GM12878 (cell line): ENCODE measurements at regions not wholly inside any gene's neighbourhood (a gene's known extent, or its start where the extent isn't known, plus 50 kb on each side); places are given as distances from the start of the nearest gene placed in this dataset.

Experiments used
- ATAC-seq: fragments of 200-7000 bp; cut with Tn5 transposase; 3 replicates; pipeline ENCODE4 v1.9.1; 2020; ENCODE audit warnings: mild to moderate bottlenecking, moderate library complexity
- BruUV-seq: library from RNA; stranded (reverse); fragments of 400-500 nt; replicated peaks from 2 replicates; lab custom pipeline; 2021; lab: Mats Ljungman, UMichigan
- CTCF ChIA-PET: fragments of 300-600 bp; sonication (Branson Sonifier 250); formaldehyde crosslinking; extraction: SDS; loops from one replicate; lab custom pipeline; 2021; ENCODE audit warnings: inconsistent platforms; lab: Yijun Ruan, JAX
- POLR2A ChIA-PET: fragments of 350-600 bp; formaldehyde crosslinking; extraction: SDS; loops from one replicate; lab custom pipeline; 2021; ENCODE audit warnings: inconsistent platforms; lab: Charles Lee
- RAD21 ChIA-PET: fragments of 300-600 bp; sonication (Branson Sonifier 250); formaldehyde crosslinking; loops from one replicate; lab custom pipeline; 2023; ENCODE audit warnings: antibody characterized with exemption; ENCODE audit not compliant: unreplicated experiment; lab: Charles Lee
- SMC1A ChIA-PET: fragments of 300-600 bp; sonication (Branson Sonifier 250); formaldehyde crosslinking; loops from one replicate; lab custom pipeline; 2023; ENCODE audit not compliant: unreplicated experiment, uncharacterized antibody; lab: Charles Lee
- DNase-seq: peaks from one replicate; pipeline ENCODE4 v3.0.0-alpha.2; 2011; ENCODE audit warnings: low read depth, low spot score
- FAIRE-seq: peaks from 3 replicates; lab custom pipeline; 2011; peaks lifted over from hg19 to GRCh38; lab: Jason Lieb, UNC
- H2AFZ ChIP-seq: 2 replicates; pipeline ENCODE4 v1.6.0; 2011; ENCODE audit warnings: low read depth, low read length, control low read depth; ENCODE audit not compliant: control insufficient read depth
- H3K27ac ChIP-seq: 2 replicates; pipeline ENCODE4 v1.5.1; 2011; ENCODE audit warnings: control low read depth; ENCODE audit not compliant: control insufficient read depth, insufficient read depth
- H3K27me3 ChIP-seq, 2 experiments: replicated peaks in 1 of 2; 2 replicates each; pipeline versions ENCODE4 v1.6.0 to v1.6.1; 2011; ENCODE audit warnings: low read length in 1 of 2; ENCODE audit not compliant: control insufficient read depth in 2 of 2, insufficient read depth in 2 of 2
- H3K36me3 ChIP-seq, 2 experiments: 2 replicates each; pipeline ENCODE4 v1.5.1; 2011; ENCODE audit warnings: low read length in 1 of 2; ENCODE audit not compliant: control insufficient read depth in 2 of 2, insufficient read depth in 2 of 2
- H3K4me1 ChIP-seq: 2 replicates; pipeline ENCODE4 v1.6.1; 2011; ENCODE audit warnings: mild to moderate bottlenecking, low read length, moderate library complexity, mixed read lengths; ENCODE audit not compliant: control insufficient read depth, insufficient read depth
- H3K4me2 ChIP-seq: 2 replicates; pipeline ENCODE4 v1.6.0; 2011; ENCODE audit warnings: control low read depth; ENCODE audit not compliant: control insufficient read depth, insufficient read depth
- H3K4me3 ChIP-seq: fragments of 200-600 bp; sonication (generic); 2 replicates; pipeline ENCODE4 v1.5.1; 2016
- H3K79me2 ChIP-seq: 2 replicates; pipeline ENCODE4 v1.6.0; 2011; ENCODE audit warnings: low read length; ENCODE audit not compliant: control insufficient read depth, insufficient read depth
- H3K9ac ChIP-seq: 2 replicates; pipeline ENCODE4 v1.8.0; 2011; ENCODE audit warnings: low read length, control low read depth, mixed read lengths; ENCODE audit not compliant: control insufficient read depth, insufficient read depth
- H3K9me3 ChIP-seq: replicated peaks from 3 replicates; pipeline ENCODE4 v1.5.1; 2011; ENCODE audit warnings: mild to moderate bottlenecking, low read length; ENCODE audit not compliant: control insufficient read depth, insufficient read depth
- H4K20me1 ChIP-seq: 2 replicates; pipeline ENCODE4 v1.6.0; 2011; ENCODE audit not compliant: control insufficient read depth, insufficient read depth
- ASH2L ChIP-seq: fragments of 300-600, 200-600 bp; sonication (generic); IDR thresholded peaks from 2 replicates; pipeline ENCODE4 v1.6.1; 2017; ENCODE audit warnings: low read depth, mild to moderate bottlenecking, borderline replicate concordance
- BMI1 ChIP-seq: fragments of 450-650 bp; IDR thresholded peaks from 2 replicates; pipeline ENCODE4 v1.6.1; 2016; ENCODE audit warnings: mild to moderate bottlenecking, moderate library complexity, borderline replicate concordance
- BRCA1 ChIP-seq: IDR thresholded peaks from 2 replicates; pipeline ENCODE4 v1.6.1; 2011; ENCODE audit warnings: low read depth, low read length, improper control_type of control experiment
- CBX3 ChIP-seq: fragments of 200-600 bp; sonication (generic); IDR thresholded peaks from 2 replicates; pipeline ENCODE4 v1.6.1; 2016; ENCODE audit warnings: low read depth, borderline replicate concordance
- CREB1 ChIP-seq: IDR thresholded peaks from 2 replicates; pipeline ENCODE4 v1.6.1; 2012; ENCODE audit warnings: low read depth, mild to moderate bottlenecking, inconsistent platforms
- DPF2 ChIP-seq: fragments of 450-650 bp; IDR thresholded peaks from 2 replicates; pipeline ENCODE4 v1.6.1; 2017; ENCODE audit warnings: mild to moderate bottlenecking
- ETV6 ChIP-seq, 2 experiments: fragments of 450-650 bp in 1 of 2; IDR thresholded peaks in 1 of 2; conservative IDR thresholded peaks in 1 of 2; 2 replicates each; pipeline ENCODE4 v1.6.1; 2014; ENCODE audit warnings: antibody characterized with exemption in 1 of 2, borderline replicate concordance in 1 of 2, low read depth in 1 of 2, mild to moderate bottlenecking in 1 of 2, moderate library complexity in 1 of 2
- HDAC6 ChIP-seq: fragments of 200-600 bp; sonication (generic); IDR thresholded peaks from one replicate; pipeline ENCODE4 v1.8.0; 2017; ENCODE audit warnings: antibody characterized with exemption; ENCODE audit not compliant: unreplicated experiment
- IRF3 ChIP-seq: fragments of 450-650 bp; IDR thresholded peaks from 2 replicates; pipeline ENCODE4 v1.6.1; 2014; ENCODE audit warnings: mild to moderate bottlenecking
- MAX ChIP-seq: IDR thresholded peaks from 2 replicates; pipeline ENCODE4 v1.6.1; 2012; ENCODE audit warnings: low read depth, low read length, improper control_type of control experiment
- POLR2A ChIP-seq: IDR thresholded peaks from 2 replicates; pipeline ENCODE4 v1.6.1; 2011; ENCODE audit warnings: low read depth, mild to moderate bottlenecking, low read length
- POLR2AphosphoS5 ChIP-seq: IDR thresholded peaks from 2 replicates; pipeline ENCODE4 v1.6.1; 2011; ENCODE audit warnings: mild to moderate bottlenecking, low read length, inconsistent platforms
- POU2F2 ChIP-seq: IDR thresholded peaks from 3 replicates; pipeline ENCODE4 v1.6.1; 2011; ENCODE audit warnings: low read depth, mild to moderate bottlenecking, low read length, borderline replicate concordance
- STAT1 ChIP-seq: fragments of 450-650 bp; conservative IDR thresholded peaks from 2 replicates; pipeline ENCODE4 v1.6.1; 2014; ENCODE audit warnings: antibody characterized with exemption, mild to moderate bottlenecking
- SUPT20H ChIP-seq: IDR thresholded peaks from 2 replicates; pipeline ENCODE4 v1.6.1; 2011; ENCODE audit warnings: low read depth, mild to moderate bottlenecking, low read length, moderate library complexity, borderline replicate concordance; ENCODE audit not compliant: control insufficient read depth
- TBL1XR1 ChIP-seq: IDR thresholded peaks from 2 replicates; pipeline ENCODE4 v1.6.1; 2012; ENCODE audit warnings: low read depth, low read length, improper control_type of control experiment
- ZBTB33 ChIP-seq: fragments of 450-650 bp; IDR thresholded peaks from 2 replicates; pipeline ENCODE4 v1.6.1; 2017; ENCODE audit warnings: mild to moderate bottlenecking
- ZNF24 ChIP-seq: fragments of 450-650 bp; IDR thresholded peaks from 2 replicates; pipeline ENCODE4 v1.6.1; 2017; ENCODE audit warnings: antibody characterized with exemption, mild to moderate bottlenecking
- ZNF274 ChIP-seq: IDR thresholded peaks from one replicate; pipeline ENCODE4 v1.8.0; 2011; ENCODE audit not compliant: insufficient read length, insufficient read depth
- ZSCAN29 ChIP-seq: fragments of 450-650 bp; IDR thresholded peaks from 2 replicates; pipeline ENCODE4 v1.6.1; 2017; ENCODE audit warnings: mild to moderate bottlenecking, moderate library complexity
- in situ Hi-C: fragments of 300-500 bp; cut with MboI; formaldehyde crosslinking; loops from 9 replicates; pipeline ENCODE4 v1.14.3; 2018; ENCODE audit warnings: mixed read lengths
- intact Hi-C: fragments of 100-400 bp; cut with micrococcal nuclease; formaldehyde crosslinking; loops from one replicate; pipeline ENCODE4 v1.14.2; 2022; ENCODE audit not compliant: unreplicated experiment
- TF ChIP-seq, protein P1 (sequence below), 3 experiments: IDR thresholded peaks in 2 of 3; conservative IDR thresholded peaks in 1 of 3; 2 replicates each; pipeline ENCODE4 v1.5.1; 2011; ENCODE audit warnings: low read depth in 3 of 3, low read length in 3 of 3, mild to moderate bottlenecking in 3 of 3, control low read depth in 2 of 3, moderate library complexity in 2 of 3, inconsistent platforms in 1 of 3, mixed read lengths in 1 of 3; ENCODE audit not compliant: control insufficient read depth in 2 of 3, insufficient read depth in 1 of 3; ENCODE audit errors: extremely low read depth in 1 of 3

- TF ChIP-seq MAX (no peak), ETV6 (conservative IDR thresholded peaks at IDR 0.05 in 1 of 2, IDR thresholded peaks at IDR 0.05 in 1 of 2; ENCODE audit: borderline replicate concordance in 1 of 2, low read depth in 1 of 2) (no peak), POU2F2 (no peak), ZSCAN29 (no peak), CBX3 (no peak), BRCA1 (no peak), TBL1XR1 (no peak), SUPT20H (no peak), CREB1 (no peak)
Measured at GRCh38 chr16:80407265-80407987, 133.4 kb upstream of the DYNLRB2 start (continued).

- Histone ChIP-seq H4K20me1 (no peaks in the 10 kb centered on the region), H3K27me3 (no peaks in the 10 kb centered on the region), H3K27ac (no peak overlapping the region), H3K4me3 (no peak overlapping the region), H2AFZ (no peak overlapping the region), H3K4me1 (no peaks in the 10 kb centered on the region), H3K4me2 (no peak overlapping the region), H3K36me3 (no peaks in the 10 kb centered on the region), H3K79me2 (no peaks in the 10 kb centered on the region), H3K9ac (no peak overlapping the region), H3K9me3 (no peaks in the 10 kb centered on the region)
- ChIA-PET SMC1A (no interaction called here), RAD21 (no interaction called here), CTCF (no interaction called here), POLR2A (no interaction called here)
- intact Hi-C loops, result no loop called here
- BruUV-seq, result no TSS peak
- ATAC-seq, result no peak
- DNase-seq, result no peak
- in situ Hi-C loops, result no loop called here
- FAIRE-seq, result no peak
- TF ChIP-seq ZNF24, result no peak
- TF ChIP-seq, protein P1, sequence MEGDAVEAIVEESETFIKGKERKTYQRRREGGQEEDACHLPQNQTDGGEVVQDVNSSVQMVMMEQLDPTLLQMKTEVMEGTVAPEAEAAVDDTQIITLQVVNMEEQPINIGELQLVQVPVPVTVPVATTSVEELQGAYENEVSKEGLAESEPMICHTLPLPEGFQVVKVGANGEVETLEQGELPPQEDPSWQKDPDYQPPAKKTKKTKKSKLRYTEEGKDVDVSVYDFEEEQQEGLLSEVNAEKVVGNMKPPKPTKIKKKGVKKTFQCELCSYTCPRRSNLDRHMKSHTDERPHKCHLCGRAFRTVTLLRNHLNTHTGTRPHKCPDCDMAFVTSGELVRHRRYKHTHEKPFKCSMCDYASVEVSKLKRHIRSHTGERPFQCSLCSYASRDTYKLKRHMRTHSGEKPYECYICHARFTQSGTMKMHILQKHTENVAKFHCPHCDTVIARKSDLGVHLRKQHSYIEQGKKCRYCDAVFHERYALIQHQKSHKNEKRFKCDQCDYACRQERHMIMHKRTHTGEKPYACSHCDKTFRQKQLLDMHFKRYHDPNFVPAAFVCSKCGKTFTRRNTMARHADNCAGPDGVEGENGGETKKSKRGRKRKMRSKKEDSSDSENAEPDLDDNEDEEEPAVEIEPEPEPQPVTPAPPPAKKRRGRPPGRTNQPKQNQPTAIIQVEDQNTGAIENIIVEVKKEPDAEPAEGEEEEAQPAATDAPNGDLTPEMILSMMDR (IDR thresholded peaks at IDR 0.05 in 2 of 3, conservative IDR thresholded peaks at IDR 0.05 in 1 of 3; ENCODE audit: control insufficient read depth in 2 of 3, extremely low read depth in 1 of 3, insufficient read depth in 1 of 3, low read depth in 3 of 3, low read length in 3 of 3), result no peak
- no peak for TF ChIP-seq HDAC6
- no peak for TF ChIP-seq POLR2A
- TF ChIP-seq ZBTB33, result no peak
- no peak for TF ChIP-seq ZNF274
- TF ChIP-seq STAT1, result no peak
- TF ChIP-seq IRF3, result no peak
- no peak for TF ChIP-seq ASH2L
- no peak for TF ChIP-seq BMI1
- no peak for TF ChIP-seq POLR2AphosphoS5
- no peak for TF ChIP-seq DPF2
Measured at GRCh38 chr16:80404847-80405246, 135.9 kb upstream of the DYNLRB2 start.
